Heart right ventricle (tissue), 16 donors: ENCODE measurements at regions not wholly inside any gene's neighbourhood (a gene's known extent, or its start where the extent isn't known, plus 50 kb on each side); places are given as distances from the start of the nearest gene placed in this dataset.

Experiments
- ATAC-seq, 8 donors: fragments of 200-7000 bp; cut with Tn5 transposase; one replicate each; pipeline ENCODE4 v1.9.1; 2020; ENCODE audit warnings: mild to moderate bottlenecking in 8 of 8, moderate library complexity in 8 of 8, moderate number of reproducible peaks in 1 of 8
- DNase-seq, 2 donors: peaks; one replicate each; pipeline ENCODE4 v3.0.0-alpha.2; 2020
- H3K27ac ChIP-seq, 10 donors: fragments of 200-600 bp; sonication (generic) in 2 of 10; one replicate each; pipeline versions ENCODE4 v1.5.0 to v1.8.0; 2020 to 2022; ENCODE audit warnings: mild to moderate bottlenecking in 3 of 10
- H3K27me3 ChIP-seq, 7 donors: fragments of 200-600 bp; one replicate each; pipeline ENCODE4 v1.8.0; 2021 to 2022; ENCODE audit warnings: mild to moderate bottlenecking in 2 of 7
- H3K36me3 ChIP-seq, 9 donors: fragments of 200-600 bp; sonication (generic) in 1 of 9; one replicate each; pipeline versions ENCODE4 v1.5.0 to v1.8.0; 2020 to 2022; ENCODE audit warnings: mild to moderate bottlenecking in 2 of 9
- H3K4me1 ChIP-seq, 9 donors: fragments of 200-600 bp; sonication (generic) in 1 of 9; one replicate each; pipeline versions ENCODE4 v1.5.0 to v1.8.0; 2020 to 2022; ENCODE audit warnings: mild to moderate bottlenecking in 4 of 9
- H3K4me3 ChIP-seq, 10 donors: fragments of 200-600 bp; sonication (generic) in 2 of 10; one replicate each; pipeline versions ENCODE4 v1.5.0 to v1.8.0; 2020 to 2022; ENCODE audit warnings: mild to moderate bottlenecking in 7 of 10, moderate library complexity in 2 of 10
- H3K9me3 ChIP-seq, 11 donors: fragments of 200-600 bp in 10 of 11; sonication (generic) in 2 of 11; one replicate each; pipeline versions ENCODE4 v1.5.0 to v1.8.0; 2013 to 2022; ENCODE audit warnings: mild to moderate bottlenecking in 2 of 11, control low read depth in 1 of 11, moderate library complexity in 1 of 11
- WGBS, 2 donors: extraction: QIAGEN DNeasy Blood & Tissue Kit; methylation state at CpG; one replicate each; pipeline ENCODE4 v1.1.7; 2013; ENCODE audit warnings: inconsistent platforms in 1 of 2; 5-methylcytosine and 5-hydroxymethylcytosine counted together
- intact Hi-C, 10 donors: fragments of 100-400 bp; cut with DNase I; formaldehyde crosslinking; loops; one replicate each; pipeline versions ENCODE4 v1.11.1 to v1.14.2; 2022
- TF ChIP-seq, protein P1 (sequence below), 9 donors: fragments of 200-600 bp; sonication (generic) in 2 of 9; IDR thresholded peaks; one replicate each; pipeline versions ENCODE4 v1.5.0 to v1.8.0; 2021 to 2022; ENCODE audit warnings: antibody characterized with exemption in 9 of 9, mild to moderate bottlenecking in 5 of 9, moderate library complexity in 1 of 9
- donor health status: Arrhythmogenic right ventricular cardiomyopathy.
- donor health status: ischemic (EF 13 %, LVEDD 7.1; RV severe dilation, severe dysfunction).
- donor health status: healthy with polysubstance abuse.
- donor health status: DM: no; HTN: yes; CAD: no.
- donor health status: DM: no; HTN: no; CAD: no.
- donor health status: ischemic (EF 25% LVEDD 6.9; RV normal size, moderate dysfunction).
- donor health status: ischemic (EF 25% LVEDD 5.7; RV mildly dilated, moderate dysfunction).
- donor health status: healthy.
- donor health status: DM: yes; HTN: yes; CAD: no.
- donor health status: Ischemic cardiomyopathy.
- donor health status: ischemic (EF 35%, LVEDD 5.7; RV mildly dilated, moderate dysfunction).
- donor health status: nonischemic (EF 11% LVEDD 7.7; RV severe dilation, severe dysfunction).
- donor health status: DM: yes; HTN: yes; CAD: no.
- donor health status: PGD.
- donor health status: ischemic (EF 29% LVEDD 5.4; RV normal size, mild dysfunction).
- donor health status: nonischemic (EF 23%, LVEDD 6.1; RV moderate dilation, normal function).

DNA sequence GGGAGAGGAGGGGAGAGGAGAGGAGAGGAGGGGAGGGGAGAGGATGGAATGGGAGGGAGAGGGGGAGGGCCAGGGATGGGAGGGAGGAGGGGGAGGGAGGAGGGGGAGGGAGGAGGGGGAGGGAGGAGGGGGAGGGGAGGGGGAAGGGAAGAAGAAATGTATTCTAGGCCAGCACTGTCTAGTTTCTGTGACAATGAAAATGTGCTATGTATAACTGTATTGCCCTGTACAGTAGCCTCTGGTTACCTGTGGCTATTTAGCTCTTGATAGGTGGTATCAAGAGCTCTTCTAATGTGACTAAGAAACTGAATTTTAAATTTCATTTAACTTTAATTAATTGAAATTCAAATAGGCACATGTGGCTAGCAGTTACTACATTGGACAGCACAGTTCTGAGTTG is 143.1 kb downstream of the BTC start:
- H3K4me1 ChIP-seq = no peaks in the 10 kb centered on the region
- intact Hi-C loops = no loop called here
- ATAC-seq (no peak), DNase-seq (no peak)
- TF ChIP-seq, protein P1, sequence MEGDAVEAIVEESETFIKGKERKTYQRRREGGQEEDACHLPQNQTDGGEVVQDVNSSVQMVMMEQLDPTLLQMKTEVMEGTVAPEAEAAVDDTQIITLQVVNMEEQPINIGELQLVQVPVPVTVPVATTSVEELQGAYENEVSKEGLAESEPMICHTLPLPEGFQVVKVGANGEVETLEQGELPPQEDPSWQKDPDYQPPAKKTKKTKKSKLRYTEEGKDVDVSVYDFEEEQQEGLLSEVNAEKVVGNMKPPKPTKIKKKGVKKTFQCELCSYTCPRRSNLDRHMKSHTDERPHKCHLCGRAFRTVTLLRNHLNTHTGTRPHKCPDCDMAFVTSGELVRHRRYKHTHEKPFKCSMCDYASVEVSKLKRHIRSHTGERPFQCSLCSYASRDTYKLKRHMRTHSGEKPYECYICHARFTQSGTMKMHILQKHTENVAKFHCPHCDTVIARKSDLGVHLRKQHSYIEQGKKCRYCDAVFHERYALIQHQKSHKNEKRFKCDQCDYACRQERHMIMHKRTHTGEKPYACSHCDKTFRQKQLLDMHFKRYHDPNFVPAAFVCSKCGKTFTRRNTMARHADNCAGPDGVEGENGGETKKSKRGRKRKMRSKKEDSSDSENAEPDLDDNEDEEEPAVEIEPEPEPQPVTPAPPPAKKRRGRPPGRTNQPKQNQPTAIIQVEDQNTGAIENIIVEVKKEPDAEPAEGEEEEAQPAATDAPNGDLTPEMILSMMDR (IDR thresholded peaks at IDR 0.05) = no peak
- peaks cover 0 to 7% (median 0%) of the 10 kb centered on the region in 7 donors for H3K27me3 ChIP-seq
- H3K27ac ChIP-seq = no peak overlapping the region
- H3K36me3 ChIP-seq = no peaks in the 10 kb centered on the region
- no peaks in the 10 kb centered on the region for H3K9me3 ChIP-seq
- no peak overlapping the region for H3K4me3 ChIP-seq

GRCh38 chr4:74653331-74654229 is 140.7 kb downstream of the BTC start:
- H3K9me3 ChIP-seq = no peaks in the 10 kb centered on the region
- H3K4me1 ChIP-seq = no peaks in the 10 kb centered on the region
- TF ChIP-seq, protein P1 (IDR thresholded peaks at IDR 0.05) = no peak
- H3K27me3 ChIP-seq = peaks cover 0 to 7% (median 0%) of the 10 kb centered on the region in 7 donors
- H3K4me3 ChIP-seq = no peak overlapping the region
- H3K27ac ChIP-seq = no peak overlapping the region
- ATAC-seq = no peak
- 76 to 78% methylated on average over 7 of the region's 7 CpGs for WGBS, 2 donors
- H3K36me3 ChIP-seq = no peaks in the 10 kb centered on the region
- intact Hi-C loops = no loop called here
- DNase-seq = no peak

DNA sequence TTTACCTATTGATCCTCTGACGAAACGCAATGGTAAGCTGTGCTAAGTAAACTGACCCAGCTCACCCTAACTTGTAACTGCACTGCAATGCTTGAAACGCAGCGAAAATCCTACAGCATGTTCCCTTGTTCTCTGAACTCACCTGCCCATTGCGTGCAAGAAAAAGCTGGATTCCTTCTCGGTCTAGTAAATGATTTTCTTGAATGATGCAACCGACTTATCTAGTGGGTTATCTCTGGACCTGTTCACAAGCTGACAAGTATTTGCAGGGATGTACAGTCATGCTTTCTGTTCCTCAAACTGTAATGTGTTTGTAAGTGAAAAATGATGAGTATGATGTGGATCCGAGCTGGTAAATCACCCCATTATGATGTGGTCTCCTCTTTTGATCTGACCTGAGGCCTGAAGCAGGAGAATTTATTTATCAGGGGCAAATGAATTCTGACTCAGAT is 140.1 kb downstream of the BTC start:
- 73 to 79% methylated on average over 8 of the region's 8 CpGs for WGBS, 2 donors
- ATAC-seq = no peak

DNA sequence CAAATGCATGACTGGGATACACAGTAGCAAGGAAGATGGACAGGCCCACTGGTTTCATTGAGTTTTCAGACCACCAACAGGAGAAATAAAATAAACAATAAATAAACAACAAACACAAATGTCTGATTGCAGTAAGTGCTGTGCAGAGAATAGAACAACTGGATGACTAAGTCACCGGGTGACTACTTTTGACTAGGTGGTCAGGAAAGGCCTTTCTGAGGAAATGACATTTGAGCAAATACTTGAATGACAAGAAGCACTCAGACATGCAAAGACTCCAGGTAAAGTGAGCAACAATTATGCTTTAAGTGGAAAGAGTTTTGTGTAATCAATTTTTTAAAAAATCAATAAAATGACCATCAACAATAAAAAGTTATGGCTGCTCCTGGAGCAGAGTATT is 137.7 kb downstream of the BTC start:
- no peak overlapping the region for H3K27ac ChIP-seq
- H3K9me3 ChIP-seq = no peaks in the 10 kb centered on the region
- ATAC-seq (no peak), DNase-seq (no peak)
- TF ChIP-seq, protein P1 (IDR thresholded peaks at IDR 0.05) = no peak
- H3K27me3 ChIP-seq = peaks cover 0 to 7% (median 0%) of the 10 kb centered on the region in 7 donors
- H3K36me3 ChIP-seq = no peaks in the 10 kb centered on the region
- peaks cover 0 to 12% (median 0%) of the 10 kb centered on the region in 9 donors for H3K4me1 ChIP-seq
- no peak overlapping the region for H3K4me3 ChIP-seq
- intact Hi-C loops = no loop called here
- WGBS, 2 donors = 94 to 96% methylated on average over 1 of the region's 1 CpG

More for the DNA sequence above, 140.1 kb downstream of the BTC start:
- intact Hi-C loops = no loop called here
- Histone ChIP-seq H3K27me3 (peaks cover 0 to 7% (median 0%) of the 10 kb centered on the region in 7 donors), H3K27ac (no peak overlapping the region), H3K36me3 (no peaks in the 10 kb centered on the region), H3K4me1 (no peaks in the 10 kb centered on the region), H3K9me3 (no peaks in the 10 kb centered on the region), H3K4me3 (no peak overlapping the region)
- no peak for DNase-seq
- TF ChIP-seq, protein P1 (IDR thresholded peaks at IDR 0.05) = no peak
